Activated T-cell treated with anti-CD3 and anti-CD28 coated beads, Interleukin-2, amount 50 U/mL, for 48 hours (primary cell): ENCODE measurements at regions not wholly inside any gene's neighbourhood (a gene's known extent, or its start where the extent isn't known, plus 50 kb on each side); places are given as distances from the start of the nearest gene placed in this dataset.
"Not testable (repeated sequence)": the region's sequence is repeated elsewhere in the genome, so short reads cannot be mapped to it uniquely, and the experiment has no call there.

Experiments used
- DNase-seq, 2 experiments: peaks; one replicate each; pipeline ENCODE4 v3.0.0-alpha.2; 2020

DNA sequence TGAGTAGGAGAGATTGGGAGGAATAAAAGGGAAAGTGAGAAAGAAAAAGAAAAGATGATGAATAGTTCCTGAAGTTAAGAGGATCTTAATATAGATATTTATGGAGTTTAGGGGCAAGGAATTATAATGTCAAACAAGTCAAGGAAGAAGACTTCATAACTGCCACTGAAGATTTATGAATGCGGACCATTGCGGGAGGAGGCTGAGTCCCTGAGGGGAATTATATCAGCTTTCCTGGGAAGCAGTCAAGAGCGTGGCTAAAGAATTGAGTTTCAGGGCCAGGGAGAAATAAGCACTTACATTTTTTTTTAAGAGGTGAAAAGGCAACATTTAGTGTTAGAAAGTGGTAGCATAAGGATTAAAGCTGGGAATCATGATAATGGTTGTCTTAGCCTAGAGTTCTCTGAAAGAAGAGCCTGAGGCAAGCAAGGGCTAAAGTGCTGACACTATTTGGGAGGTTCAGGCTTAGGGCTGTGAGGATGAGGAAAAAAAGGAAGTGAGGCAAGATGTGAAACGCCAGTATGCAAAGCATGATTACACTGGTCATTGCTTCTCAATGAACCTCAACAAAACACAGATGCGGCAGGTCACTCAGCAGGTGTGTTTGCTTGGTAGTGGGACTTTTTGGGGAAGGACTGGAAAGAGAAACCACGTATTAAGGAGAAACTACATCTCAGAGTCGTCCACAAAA, 217.1 kb downstream of the SLC4A3 start:
- DNase-seq, result no peak

DNA sequence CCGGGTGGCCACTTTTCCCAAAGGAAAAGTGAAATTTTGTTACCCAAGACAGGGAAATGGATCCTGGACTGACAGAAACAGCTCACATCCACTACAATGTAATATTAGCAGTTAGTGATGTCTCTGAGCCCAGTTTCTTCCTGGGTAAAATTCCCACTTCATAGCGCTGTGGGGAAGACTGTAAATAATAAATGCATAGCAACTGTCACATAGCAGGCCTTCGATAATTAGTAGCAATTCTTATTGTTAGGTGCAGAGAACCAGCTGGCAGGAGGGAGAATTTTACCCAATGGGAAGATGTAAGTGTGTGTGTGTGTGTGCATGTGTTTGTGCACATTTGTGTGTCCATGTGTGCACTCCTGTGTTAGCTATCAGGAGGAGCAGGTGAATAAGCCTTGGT, 221.5 kb downstream of the SLC4A3 start:
- no peak for DNase-seq

DNA sequence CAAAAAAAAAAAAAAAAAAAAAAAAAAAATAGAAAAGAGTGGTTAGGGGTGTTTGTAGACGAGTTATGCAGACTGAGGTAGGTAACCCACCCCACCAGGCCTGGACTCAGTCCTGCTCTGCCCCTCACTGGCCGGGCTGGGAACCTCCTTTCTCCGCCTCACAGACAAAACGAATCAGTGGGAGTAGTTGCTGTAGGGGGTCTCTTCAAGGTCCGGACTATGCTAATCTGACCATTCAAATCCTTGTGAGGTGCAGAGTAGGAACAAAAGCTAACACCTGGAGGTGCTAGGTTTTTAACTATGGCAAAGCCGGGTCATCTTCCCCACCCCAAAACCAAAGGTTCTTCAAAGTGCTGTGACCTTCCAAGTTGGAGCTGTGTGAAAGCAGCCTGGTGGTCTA, 223.7 kb downstream of the SLC4A3 start:
- DNase-seq, result no peak

DNA sequence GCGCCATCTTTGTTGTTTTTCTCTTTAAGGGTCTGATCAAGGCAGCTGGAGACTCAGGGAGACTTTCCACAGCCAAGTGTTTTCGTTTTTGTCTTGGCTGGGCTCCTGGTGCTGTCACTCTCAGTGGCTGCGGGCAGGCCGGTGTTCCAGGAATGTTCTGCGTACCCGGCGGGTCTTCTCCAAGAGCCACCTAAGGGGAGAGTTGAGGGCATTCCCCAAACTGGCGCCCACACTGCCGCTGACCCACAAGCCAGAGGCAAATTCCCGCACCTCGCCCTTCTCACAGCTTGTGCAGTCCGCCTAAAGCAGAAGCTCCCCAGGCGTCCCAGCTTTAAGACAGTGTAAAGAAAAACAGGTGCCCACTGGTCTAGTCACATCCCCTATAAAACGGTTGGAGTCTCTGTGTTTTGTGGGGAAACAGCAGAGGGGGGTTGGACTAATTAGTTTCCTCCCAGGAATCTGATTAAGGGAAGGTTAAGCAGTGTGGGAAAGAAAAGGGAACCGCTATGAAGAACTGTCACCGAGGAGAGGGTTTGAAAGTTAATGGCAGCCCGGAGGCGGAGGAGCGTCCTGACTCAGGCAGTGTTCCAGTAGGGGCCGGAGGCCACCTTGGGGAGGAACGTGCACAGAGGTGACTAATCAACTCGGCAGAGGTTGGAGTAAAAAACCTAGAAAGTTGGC, 224.5 kb downstream of the SLC4A3 start:
- no peak for DNase-seq

DNA sequence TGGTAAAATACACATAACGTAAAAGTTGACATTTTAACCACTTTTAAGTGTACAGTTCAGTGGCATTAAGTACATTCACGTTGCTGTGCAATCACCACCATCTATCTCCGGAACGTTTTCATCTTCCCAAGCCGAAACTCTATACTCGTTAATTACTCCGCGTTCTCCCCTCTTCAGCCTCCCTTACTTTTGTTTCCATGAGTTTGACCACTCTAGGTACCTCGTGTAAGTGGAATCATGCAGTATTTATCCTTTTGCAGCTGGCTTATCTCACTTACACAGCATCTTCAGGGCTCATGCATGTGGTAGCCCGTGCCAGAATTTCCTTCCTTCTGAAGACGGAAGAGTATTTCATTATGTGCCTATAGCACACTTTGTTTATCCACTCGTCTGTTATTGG, 225.2 kb downstream of the SLC4A3 start:
- DNase-seq, result no peak

DNA sequence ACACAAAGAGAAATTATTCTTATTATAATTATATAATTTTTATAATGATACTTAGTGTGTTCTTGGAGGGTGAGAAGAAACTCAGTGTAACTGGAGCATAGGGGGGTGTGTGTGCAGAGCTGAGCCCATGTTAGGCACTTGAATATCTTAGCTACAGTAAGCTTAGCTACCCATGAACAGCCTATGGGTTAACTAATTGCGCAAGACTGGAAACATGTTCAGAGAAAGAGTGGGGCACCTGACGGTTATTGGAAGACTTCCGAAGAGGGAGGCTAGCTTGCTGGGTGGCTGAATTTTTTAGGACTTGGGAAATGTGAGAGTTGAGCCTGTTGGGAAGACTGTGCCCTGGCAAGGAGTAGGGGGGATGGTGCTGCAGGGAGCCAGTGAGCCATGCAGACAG, 229.2 kb downstream of the SLC4A3 start:
- no peak for DNase-seq

DNA sequence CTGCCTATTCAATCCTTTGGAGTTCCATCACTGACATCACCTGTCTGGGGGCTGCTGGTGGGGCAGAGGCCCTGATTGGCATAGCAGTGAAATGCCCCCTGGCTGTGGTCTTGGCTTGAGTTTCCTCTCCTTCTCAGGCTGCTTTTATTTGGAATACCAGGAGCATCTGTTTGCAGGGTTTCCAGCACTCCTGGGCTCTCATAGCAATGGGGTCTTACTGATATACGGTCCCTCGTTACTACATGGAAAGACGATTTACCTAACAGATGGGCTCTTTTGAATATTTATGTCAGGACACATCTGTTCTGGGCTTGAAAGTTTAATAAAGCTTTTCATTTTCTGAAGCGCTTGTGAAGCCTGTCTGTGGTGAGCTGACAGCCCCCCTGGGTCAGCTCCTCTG, 230.3 kb downstream of the SLC4A3 start:
- DNase-seq, result no peak

DNA sequence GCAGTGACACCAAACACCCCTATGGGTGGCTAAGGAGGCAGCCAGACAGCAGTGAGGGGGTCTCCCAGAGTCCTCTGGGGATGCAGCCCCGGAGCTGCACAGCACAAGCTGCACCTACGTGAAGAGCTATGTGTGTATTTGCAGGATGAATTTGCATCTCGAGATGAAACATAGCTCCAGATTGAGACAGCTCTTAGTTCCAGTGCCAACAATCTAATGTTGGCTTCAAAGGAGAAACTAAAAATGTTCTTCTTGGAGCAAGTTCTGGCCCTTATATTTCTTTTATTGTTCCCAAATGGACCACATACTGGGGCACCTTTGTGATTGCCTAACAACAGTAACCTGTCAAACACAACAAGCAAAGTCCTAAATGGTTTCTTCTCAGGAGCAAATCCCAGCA, 233.9 kb downstream of the SLC4A3 start:
- no peak for DNase-seq

DNA sequence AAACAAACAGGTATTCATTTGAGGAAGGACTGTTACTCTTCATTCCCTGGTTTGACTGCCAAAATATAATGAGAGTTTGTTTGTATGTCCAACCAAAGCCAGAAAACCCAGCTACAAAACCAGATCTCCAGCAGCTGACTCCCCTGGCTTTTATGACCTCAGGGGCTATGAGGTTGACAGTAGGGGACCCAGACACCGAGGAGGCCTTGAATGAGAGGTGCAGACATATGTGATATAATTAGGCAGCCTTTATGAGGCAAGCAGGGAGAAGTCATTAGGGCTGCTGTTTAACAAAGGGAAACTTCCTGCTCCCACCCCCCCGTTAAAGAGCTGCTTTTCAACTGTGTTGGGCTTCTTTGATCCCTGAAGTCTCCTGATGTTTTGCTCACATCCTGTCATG, 236.7 kb downstream of the SLC4A3 start:
- no peak for DNase-seq

DNA sequence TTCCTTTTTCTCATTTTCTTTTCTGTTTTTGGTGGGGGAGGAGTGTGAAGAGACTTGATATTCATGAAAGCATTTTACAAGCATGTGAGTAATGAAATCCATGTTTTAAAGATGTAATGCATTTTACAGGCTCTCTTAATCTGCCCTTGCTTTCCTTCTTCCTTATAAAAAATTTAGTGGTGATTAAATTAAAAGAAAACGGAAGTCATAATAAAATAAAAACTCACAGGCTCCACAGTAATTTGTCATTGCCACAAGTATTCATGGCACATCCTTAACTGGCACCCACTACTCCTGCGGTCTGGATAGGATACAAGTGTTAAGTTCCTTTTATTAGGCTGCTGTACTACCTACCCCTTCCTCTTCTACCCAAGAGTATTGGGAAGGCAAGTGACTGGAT, 241.2 kb downstream of the SLC4A3 start:
- no peak for DNase-seq

DNA sequence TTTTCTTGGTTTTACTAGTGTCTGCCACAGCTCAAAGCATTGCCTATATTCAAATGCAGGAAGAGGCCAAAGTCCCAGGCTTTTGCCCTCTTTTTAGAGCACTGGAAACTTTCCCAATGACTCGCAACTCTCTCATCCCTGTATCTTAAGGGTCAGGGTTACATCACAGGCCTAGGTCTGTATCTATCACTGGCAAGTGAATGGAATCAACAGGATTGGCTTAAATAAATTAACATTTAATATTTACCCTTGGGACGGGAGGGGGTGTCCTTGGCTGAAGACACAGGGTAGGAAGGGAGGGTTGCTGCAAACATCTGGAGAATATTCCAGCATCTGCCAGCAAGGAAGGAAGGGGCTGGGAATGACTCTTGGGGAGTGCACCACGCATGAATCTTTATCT, 242.6 kb downstream of the SLC4A3 start:
- no peak for DNase-seq

DNA sequence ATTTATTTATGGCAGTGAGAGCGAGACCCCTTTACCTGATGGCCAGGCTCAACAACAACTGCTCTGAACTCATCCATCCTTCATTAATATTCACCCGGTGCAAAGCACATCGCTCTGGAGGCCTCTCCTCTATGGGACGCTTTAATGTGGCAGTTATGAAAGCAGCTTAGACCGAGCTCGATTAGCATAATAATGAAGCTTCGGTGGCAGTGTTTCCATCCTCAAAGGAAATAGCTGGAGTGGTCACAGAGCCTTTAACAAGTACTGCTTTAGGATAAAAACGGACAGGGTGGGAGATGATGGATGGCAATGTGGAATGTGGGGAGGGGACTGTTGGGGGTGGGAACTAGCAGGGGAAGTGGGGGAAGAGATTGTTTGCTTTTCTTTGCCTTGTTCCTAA, 243.9 kb downstream of the SLC4A3 start:
- DNase-seq, result no peak

DNA sequence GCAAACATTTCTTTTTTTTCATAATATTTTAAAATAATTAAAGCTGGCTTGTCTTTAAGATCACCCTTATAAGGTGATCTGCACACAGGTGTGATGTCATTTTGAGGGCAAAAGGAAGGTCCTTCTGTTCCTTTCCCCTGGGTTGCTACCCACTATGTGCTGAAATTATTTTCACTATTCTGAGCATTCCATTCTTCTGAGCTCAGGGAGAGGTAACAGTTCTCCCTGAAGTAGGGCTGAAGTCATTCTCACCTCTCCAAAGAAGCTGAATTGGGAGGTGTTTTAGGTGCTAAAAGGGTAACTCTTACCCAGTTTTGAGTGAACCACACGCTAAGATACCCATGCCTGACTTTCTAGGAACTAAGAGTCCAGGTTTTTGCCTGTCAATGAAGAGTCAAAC, 247.6 kb downstream of the SLC4A3 start:
- no peak for DNase-seq

DNA sequence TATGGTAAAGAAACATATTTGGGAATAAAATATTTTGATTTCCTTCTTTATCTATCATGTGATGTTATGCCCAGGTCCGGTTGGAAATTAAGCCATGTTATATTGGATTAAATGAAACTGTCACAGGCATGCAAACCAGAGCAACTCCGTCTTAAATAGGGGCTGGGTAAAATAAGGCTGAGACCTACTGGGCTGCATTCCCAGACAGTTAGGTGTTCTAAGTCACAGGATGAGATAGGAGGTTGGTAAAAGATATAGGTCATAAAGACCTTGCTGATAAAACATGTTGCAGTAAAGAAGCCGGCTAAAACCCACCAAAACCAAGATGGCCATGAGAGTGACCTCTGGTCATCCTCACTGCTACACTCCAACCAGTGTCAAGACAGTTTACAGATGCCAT, 248.6 kb downstream of the SLC4A3 start:
- not testable (repeated sequence) for DNase-seq

DNA sequence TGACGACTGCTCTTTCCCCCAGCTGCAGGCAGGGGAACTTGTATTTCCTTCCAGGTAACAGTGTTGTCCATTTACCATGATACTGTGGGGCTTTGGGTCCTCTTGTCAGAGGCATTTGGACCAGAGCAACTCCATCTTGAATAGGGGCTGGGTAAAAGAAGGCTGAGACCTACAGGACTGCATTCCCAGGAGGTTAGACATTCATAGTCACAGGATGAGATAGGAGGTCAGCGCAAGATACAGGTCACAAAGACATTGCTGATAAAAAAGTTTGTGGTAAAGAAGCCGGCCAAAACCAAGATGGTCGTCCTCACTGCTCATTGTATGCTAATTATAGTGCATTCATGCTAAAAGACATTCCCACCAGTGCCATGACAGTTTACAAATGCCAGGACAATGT, 249.5 kb downstream of the SLC4A3 start:
- DNase-seq, result no peak

DNA sequence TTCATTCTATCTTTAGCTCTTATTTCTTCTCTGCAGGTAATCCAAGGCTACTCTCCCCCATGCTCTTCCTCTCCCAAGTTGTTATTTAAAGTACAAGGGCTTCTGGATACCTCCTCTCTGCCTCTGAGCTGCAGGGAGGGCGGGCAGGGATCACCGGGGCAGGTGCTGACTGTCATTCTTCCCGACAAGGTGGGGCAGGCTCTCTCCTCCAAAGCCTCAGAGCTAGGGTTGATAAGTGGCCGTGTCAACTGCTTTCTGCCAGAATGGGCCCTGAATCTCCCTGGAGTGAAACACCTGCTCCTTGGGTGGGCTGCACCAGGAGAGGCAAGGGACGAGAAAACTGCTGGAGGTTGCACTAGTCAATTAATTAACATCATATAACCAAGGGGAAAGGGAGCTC, 250.3 kb downstream of the SLC4A3 start:
- no peak for DNase-seq

DNA sequence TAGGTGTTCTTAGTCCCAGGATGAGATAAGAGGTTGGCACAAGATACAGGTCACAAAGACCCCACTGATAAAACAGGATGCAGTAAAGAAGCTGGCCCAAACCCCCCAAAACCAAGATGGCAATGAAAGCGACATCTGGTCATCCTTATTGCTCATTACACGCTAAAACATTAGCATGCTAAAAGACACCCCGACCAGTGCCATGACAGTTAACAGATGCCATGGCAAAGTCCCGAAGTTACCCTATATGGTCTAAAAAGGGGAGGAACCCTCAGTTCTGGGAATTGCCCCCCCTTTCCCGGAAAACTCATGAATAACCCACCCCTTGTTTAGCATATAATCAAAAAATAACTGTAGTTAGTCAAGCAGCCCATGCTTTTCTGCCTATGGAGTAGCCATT, 251.1 kb downstream of the SLC4A3 start:
- no peak for DNase-seq

DNA sequence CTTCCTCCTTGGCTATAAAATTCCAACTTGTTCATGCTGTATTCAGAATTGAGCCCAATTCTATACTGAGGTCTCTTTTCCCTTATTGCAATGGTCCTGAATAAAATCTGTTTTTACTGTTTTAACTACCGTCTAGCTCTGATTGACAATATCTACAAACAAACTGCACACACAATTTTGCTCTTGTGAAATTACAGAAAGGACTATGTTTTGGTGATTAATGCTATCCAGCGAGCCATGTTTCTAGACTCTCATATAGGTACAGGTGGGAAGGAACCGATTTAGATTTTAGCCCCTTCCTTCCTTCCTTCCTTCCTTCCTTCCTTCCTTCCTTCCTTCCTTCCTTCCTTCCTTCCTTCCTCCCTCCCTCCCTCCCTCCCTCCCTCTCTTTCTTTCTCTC, 254.4 kb downstream of the SLC4A3 start:
- DNase-seq, result no peak

DNA sequence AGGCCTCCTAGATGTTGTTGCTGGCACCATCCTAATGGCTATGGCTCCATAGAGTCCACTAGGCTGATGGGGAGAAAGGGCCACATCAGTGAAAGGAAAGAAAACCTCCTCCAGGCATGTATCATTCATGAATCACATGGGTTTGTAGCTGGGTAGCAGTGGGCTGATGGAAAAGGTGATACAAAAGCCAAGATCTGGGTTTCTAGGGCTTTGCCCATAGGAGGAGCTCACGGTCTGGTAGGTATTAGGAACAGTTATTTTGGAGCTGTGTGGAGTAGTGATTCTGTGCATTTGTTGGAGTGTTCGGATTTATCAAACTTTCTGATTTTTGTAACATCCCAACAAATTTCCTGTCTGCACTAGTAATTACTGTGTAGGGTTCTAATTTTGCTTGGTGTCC, 259.2 kb downstream of the SLC4A3 start:
- DNase-seq, result no peak

DNA sequence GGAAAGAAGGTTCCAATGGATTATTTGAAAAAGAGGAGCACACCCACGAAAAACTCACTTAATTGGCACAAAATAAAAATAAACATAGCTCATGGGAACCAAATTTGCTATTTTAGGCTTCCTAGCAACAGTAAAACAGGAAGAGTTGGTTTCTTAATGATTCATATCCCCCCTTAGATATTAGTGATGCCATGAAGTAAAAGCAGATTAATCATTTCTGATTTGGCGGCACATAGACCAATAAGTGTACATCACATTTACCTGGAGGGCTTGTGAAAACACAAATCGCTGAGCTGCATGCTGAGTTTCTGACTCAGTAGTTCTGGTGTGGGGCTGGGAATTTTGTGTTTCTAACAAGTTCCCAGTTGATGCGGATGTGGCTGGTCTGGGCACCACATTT, 260.4 kb downstream of the SLC4A3 start:
- no peak for DNase-seq

DNA sequence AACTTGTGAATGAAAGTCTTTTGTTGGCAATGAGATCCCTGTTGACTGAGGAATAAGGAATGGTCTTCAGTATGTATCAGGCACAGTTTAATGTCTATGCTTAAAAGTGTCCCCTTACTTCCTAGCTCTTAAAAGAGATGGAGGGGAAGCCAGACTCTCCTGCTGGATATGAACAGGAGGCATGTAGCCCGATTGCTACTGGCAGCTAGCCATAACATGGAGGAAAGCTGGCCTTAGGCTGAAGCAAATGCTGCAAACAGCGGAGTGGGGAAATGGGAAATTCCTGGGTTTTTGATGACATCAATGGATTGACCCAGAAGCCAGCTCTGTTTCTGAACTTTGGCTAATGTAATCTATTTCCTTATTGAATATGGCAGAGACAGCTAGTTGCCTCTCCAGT, 266.1 kb downstream of the SLC4A3 start:
- DNase-seq, result no peak

DNA sequence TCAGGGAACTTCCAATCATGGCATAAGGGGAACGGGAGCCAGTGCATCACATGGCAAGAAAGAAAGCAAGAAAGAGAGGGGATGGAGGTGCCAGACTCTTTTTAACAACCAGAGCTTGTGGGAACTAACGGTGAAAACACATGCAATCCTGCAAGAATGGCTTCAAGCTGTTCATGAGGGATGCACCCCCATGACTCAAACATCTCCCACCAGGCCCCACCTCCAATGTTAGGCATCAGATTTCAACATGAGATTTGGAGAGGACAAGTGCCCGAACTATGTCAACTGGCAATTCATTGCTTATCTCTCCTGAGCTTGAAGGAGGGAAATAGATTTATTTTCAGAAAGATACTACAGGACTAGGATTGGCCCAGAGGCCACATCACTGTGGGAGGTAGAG, 270.0 kb downstream of the SLC4A3 start:
- no peak for DNase-seq

DNA sequence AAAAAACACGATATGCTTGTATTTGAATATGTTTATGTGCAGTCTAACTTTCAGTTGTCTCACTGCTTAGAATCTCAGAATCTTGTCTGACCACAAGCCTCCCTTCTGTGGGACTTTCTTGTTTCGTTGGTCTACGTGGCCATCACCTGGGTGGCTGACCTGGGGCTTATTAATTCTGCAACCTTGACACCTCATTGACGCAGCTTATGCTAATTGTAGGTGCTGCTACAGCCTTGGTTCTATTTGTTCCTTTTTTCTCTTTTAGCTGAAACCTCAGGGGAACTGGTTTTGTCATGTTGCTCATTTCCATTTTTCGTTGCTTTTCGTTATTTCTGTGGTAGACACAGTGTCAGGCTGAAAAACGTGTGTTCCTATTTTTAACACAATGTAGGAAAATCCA, 273.7 kb downstream of the SLC4A3 start:
- no peak for DNase-seq

DNA sequence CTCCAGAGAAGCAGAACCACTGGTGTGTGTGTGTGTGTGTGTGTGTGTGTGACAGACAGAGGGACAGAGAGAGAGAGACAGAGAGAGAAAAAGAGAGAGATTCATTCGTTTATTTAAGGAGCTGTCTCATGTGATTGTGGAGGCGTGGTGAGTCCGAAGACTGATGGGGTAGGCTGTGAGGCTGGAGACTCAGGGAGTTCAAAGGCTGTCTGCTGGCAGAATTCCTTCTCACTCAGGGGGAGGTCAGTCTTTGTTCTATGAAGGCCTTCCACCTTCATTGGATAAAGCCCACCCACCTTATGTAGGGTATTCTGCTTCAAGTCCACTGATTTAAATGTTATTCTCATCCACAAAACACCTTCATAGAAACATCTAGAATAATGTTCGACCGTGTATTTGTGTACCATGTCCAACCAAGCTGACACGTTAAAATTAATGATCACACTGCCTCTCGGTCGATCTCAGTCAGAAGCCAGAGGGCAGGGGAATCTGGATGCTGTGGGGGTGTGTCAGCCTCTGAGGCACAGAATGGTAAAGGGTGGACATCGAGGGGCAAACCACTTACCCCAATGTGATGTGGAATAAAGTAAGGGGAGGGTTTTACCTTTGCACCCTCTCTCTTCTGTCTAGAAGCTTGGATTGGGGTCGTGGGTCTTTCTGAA, 275.6 kb downstream of the SLC4A3 start:
- DNase-seq, result no peak

DNA sequence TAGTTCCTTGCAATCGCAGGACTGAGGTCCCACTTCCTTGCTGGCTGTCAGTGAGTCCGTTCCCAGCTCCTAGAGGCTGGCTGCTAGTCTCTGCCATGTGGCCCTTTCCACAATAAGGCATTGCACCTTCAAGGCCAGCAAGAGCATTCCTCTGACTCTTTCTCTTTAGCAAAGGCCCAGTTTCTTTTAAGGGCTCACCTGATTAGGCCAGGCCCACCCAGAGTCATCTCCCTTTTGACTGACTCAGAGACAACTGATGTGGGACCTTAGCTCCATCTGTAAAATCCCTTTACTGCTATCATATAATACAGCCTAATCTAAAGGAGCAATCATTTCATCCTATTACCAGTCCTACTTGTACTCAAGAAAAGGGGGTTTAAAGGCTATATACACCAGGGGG, 278.2 kb downstream of the SLC4A3 start:
- DNase-seq, result no peak
